Cardiac fibroblast (primary cell): ENCODE measurements at regions not wholly inside any gene's neighbourhood (a gene's known extent, or its start where the extent isn't known, plus 50 kb on each side); places are given as distances from the start of the nearest gene placed in this dataset.

Experiments
- DNase-seq, 2 donors: peaks; one replicate each; pipeline versions ENCODE4 v3.0.0 to v3.0.0-alpha.2; 2010; ENCODE audit warnings: low read depth in 2 of 2
- H3K4me3 ChIP-seq, 2 donors: replicated peaks in 1 of 2; 1 replicate in 1 of 2; 2 replicates in 1 of 2; pipeline ENCODE4 v1.5.1; 2011; ENCODE audit warnings: low read depth in 2 of 2, low read length in 2 of 2, mild to moderate bottlenecking in 2 of 2, moderate library complexity in 1 of 2
- TF ChIP-seq, protein P1 (sequence below): IDR thresholded peaks from one replicate; pipeline ENCODE4 v1.5.1; 2011; ENCODE audit warnings: low read depth, mild to moderate bottlenecking, low read length, inconsistent platforms

DNA sequence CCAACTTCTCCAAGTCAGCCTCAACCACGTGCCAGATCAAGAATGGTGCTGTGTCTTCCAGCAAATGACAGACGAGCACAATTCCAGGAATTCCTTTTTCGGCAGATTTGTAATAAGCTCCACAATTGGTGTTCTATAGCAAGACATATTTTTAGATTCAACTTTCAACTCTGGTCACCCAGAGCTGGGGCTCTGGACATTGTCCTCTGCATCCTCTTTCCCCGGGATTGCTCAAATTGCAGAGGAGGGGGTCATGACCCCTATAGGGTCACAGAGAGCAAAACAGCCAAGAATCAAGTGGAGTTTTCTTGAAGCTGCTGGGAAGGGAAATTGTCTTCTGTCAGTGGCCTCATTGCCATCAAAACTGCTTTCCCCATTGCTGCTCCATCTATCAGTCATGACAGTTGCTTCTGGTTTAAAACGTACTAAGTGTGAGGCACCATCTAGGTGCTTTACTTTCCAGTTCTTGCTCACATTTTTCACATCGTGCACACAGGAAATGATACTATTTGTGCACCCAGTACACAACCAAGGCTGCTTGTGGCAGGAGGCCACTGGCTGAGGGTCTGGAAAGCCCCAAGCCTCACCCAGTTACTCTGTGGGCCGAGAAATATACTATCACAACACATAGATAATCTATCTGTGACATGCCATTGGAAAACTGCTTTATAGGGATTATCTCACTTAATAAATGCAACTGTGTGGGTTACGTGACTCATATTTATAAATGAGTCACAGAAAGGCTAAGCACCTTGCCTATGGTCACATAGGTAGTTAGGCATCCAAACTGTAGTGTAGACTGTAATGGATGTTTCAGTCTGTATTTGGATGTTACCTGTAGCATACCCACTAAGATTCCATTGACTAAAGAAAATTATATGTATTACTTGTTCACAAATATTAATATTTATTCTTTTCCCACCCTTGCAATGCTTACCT lies 91.7 kb upstream of the PHOX2B start:
- no peak for DNase-seq
- no peak overlapping the region for H3K4me3 ChIP-seq
- TF ChIP-seq, protein P1, sequence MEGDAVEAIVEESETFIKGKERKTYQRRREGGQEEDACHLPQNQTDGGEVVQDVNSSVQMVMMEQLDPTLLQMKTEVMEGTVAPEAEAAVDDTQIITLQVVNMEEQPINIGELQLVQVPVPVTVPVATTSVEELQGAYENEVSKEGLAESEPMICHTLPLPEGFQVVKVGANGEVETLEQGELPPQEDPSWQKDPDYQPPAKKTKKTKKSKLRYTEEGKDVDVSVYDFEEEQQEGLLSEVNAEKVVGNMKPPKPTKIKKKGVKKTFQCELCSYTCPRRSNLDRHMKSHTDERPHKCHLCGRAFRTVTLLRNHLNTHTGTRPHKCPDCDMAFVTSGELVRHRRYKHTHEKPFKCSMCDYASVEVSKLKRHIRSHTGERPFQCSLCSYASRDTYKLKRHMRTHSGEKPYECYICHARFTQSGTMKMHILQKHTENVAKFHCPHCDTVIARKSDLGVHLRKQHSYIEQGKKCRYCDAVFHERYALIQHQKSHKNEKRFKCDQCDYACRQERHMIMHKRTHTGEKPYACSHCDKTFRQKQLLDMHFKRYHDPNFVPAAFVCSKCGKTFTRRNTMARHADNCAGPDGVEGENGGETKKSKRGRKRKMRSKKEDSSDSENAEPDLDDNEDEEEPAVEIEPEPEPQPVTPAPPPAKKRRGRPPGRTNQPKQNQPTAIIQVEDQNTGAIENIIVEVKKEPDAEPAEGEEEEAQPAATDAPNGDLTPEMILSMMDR, result no peak

DNA sequence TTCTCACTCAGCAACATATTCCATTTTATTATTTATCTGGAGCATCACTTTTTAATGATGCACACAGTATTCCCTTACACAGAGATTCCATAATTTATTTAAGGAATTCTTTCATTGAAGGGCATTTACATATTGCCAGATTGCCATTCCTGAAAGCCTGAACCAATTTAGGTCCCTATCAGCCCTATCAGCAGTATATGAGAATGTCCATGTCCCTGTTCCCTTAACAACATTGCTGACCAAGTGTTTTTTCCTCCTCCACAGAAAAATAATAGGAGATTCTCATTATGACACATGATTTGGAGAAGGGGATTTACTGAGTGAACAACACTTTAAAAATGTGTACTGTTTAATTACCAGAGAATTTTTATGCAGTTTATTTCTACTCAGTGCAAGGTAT lies 90.1 kb upstream of the PHOX2B start:
- no peak overlapping the region for H3K4me3 ChIP-seq
- TF ChIP-seq, protein P1, result no peak
- no peak for DNase-seq

DNA sequence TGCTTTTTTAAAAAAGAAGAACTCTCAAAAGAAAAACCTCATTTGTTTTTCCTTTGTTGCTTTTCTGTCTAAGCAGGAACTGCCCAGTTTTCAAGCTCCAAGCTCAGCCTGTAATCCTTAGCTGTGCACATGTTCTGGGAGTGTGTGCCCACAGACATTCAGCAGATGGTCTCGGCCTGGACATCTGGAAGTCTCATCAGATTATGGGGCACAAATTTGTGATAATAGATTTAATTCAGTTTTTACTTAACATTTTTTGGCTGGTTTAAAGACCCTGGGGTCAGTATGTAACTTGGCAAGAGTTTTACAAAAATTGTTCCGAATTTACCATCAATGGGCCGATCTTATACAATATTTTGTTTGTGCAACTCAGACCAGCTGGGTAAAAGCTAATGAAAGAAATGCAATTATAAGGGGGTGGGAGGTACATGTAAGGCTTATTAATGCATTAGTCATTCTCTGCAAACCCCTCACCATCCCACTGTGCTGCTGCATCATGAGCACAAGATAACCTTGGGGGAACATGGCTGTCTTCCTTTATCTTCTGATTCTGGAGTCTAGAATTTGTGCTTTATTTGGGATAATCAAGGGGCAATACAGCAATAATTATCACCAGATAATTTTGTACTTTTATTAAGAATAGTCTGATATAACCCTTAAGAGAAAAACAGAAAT lies 86.9 kb upstream of the PHOX2B start:
- TF ChIP-seq, protein P1, result no peak
- H3K4me3 ChIP-seq, result no peak overlapping the region
- DNase-seq, result no peak

DNA sequence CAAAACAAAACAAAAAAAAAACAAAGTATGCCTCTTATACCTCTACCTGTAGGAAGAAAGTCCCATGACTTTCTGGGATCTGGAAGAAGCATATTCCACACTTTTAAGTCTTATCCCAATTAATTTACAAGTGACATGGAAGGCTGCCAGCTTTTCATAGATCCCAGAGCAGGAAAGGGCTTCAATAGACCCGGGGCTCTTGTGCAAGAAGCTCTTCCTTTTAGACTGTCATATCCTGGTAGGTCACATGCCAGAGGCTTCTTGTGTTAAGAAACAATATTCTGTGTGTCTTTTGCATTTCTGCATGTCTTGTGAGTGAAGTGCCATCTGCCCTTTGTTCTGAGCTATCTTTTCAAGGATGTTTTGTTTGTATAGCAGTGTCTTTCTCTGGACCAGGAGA lies 84.4 kb upstream of the PHOX2B start:
- peak in 1 of 2 donors; percentile 3 for DNase-seq
- TF ChIP-seq, protein P1, result no peak
- H3K4me3 ChIP-seq, result no peak overlapping the region

DNA sequence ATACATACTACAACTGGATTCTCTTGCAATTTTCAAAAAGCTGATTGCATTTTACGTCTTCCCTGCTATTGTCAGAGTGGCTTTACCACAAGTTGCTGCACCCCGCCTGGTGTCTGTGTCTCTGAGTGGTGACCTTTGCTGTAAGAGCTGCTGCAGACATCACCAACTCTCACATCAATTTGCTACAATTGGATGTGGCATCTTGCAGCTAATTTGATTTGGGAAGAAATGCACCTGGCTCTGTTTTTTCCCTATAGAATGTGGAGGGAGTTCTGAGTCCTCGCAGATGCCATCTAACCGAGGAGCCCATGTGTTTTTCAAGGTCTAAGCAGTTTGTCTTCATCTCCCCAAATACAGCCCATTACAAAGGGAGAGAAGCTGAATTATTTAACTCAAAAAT lies 73.8 kb upstream of the PHOX2B start:
- no peak for DNase-seq
- TF ChIP-seq, protein P1, result no peak
- H3K4me3 ChIP-seq, result no peak overlapping the region

DNA sequence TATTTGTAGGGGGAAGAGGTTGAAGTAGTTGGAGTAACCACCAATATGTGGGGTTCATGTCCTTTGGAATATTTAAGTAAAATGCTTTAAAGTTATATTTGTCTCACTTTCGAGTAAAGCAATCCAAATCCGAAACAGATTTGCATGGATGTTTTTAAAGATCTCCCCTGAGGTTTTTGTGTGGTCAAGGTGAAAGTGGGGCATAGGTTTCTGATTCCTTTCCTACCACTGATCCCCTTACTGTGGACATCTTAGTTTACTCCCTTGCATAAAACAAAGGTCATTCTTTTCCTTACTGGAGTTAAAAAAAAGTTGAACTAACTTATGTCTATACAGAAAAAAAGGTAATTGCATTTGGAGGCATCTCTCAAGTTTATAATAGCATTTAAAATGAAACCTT lies 71.9 kb upstream of the PHOX2B start:
- TF ChIP-seq, protein P1, result no peak
- H3K4me3 ChIP-seq, result no peak overlapping the region
- DNase-seq, result no peak
